ENCODE measurements at regions not wholly inside any gene's neighbourhood (a gene's known extent, or its start where the extent isn't known, plus 50 kb on each side); places are given as distances from the start of the nearest gene placed in this dataset.

GRCh38 chr3:15934389-15935195, 136.8 kb upstream of the ANKRD28 start:
- Histone ChIP-seq H3K9me2 (ENCODE audit: insufficient read depth) (no peaks in the 10 kb centered on the region), H3K27ac (ENCODE audit: low read depth) (no peak overlapping the region), H2AFZ (no peak overlapping the region), H3F3A (replicated peaks; ENCODE audit: low read depth) (no peaks in the 10 kb centered on the region), H3K4me1 (ENCODE audit: insufficient read depth) (no peaks in the 10 kb centered on the region), H3K27me3 (ENCODE audit: insufficient read depth) (no peaks in the 10 kb centered on the region), H3K79me2 (replicated peaks; ENCODE audit: insufficient read depth) (no peaks in the 10 kb centered on the region), H3K4me2 (no peak overlapping the region), H3K4me3 (no peak overlapping the region), H3K36me3 (ENCODE audit: insufficient read depth) (no peaks in the 10 kb centered on the region), H4K20me1 (replicated peaks; ENCODE audit: insufficient read depth) (no peaks in the 10 kb centered on the region)
- TF ChIP-seq ETS1 (IDR thresholded peaks at IDR 0.05) (no peak), ZNF462 (CRISPR knock-in tag; IDR thresholded peaks at IDR 0.05) (no peak), CREB1 (CRISPR knock-in tag; IDR thresholded peaks at IDR 0.05; ENCODE audit: low read depth) (no peak), ZNF331 (CRISPR knock-in tag; IDR thresholded peaks at IDR 0.05; ENCODE audit: low read depth) (no peak), EZH2phosphoT487 (IDR thresholded peaks at IDR 0.05; ENCODE audit: unreplicated experiment) (no peak), EZH2 (IDR thresholded peaks at IDR 0.05; ENCODE audit: low read depth, unreplicated experiment) (no peak), STAT1 (IDR thresholded peaks at IDR 0.05; ENCODE audit: unreplicated experiment) (no peak), NANOG (IDR thresholded peaks at IDR 0.05; ENCODE audit: borderline replicate concordance) (no peak), JUNB (IDR thresholded peaks at IDR 0.05; ENCODE audit: unreplicated experiment) (no peak), POLR2AphosphoS5 (IDR thresholded peaks at IDR 0.05; ENCODE audit: low read depth) (no peak), ZNF114 (CRISPR knock-in tag; IDR thresholded peaks at IDR 0.05) (no peak)
- TF ChIP-seq, protein P1, sequence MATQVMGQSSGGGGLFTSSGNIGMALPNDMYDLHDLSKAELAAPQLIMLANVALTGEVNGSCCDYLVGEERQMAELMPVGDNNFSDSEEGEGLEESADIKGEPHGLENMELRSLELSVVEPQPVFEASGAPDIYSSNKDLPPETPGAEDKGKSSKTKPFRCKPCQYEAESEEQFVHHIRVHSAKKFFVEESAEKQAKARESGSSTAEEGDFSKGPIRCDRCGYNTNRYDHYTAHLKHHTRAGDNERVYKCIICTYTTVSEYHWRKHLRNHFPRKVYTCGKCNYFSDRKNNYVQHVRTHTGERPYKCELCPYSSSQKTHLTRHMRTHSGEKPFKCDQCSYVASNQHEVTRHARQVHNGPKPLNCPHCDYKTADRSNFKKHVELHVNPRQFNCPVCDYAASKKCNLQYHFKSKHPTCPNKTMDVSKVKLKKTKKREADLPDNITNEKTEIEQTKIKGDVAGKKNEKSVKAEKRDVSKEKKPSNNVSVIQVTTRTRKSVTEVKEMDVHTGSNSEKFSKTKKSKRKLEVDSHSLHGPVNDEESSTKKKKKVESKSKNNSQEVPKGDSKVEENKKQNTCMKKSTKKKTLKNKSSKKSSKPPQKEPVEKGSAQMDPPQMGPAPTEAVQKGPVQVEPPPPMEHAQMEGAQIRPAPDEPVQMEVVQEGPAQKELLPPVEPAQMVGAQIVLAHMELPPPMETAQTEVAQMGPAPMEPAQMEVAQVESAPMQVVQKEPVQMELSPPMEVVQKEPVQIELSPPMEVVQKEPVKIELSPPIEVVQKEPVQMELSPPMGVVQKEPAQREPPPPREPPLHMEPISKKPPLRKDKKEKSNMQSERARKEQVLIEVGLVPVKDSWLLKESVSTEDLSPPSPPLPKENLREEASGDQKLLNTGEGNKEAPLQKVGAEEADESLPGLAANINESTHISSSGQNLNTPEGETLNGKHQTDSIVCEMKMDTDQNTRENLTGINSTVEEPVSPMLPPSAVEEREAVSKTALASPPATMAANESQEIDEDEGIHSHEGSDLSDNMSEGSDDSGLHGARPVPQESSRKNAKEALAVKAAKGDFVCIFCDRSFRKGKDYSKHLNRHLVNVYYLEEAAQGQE (IDR thresholded peaks at IDR 0.05; ENCODE audit: unreplicated experiment): no peak
- TF ChIP-seq, protein P2, sequence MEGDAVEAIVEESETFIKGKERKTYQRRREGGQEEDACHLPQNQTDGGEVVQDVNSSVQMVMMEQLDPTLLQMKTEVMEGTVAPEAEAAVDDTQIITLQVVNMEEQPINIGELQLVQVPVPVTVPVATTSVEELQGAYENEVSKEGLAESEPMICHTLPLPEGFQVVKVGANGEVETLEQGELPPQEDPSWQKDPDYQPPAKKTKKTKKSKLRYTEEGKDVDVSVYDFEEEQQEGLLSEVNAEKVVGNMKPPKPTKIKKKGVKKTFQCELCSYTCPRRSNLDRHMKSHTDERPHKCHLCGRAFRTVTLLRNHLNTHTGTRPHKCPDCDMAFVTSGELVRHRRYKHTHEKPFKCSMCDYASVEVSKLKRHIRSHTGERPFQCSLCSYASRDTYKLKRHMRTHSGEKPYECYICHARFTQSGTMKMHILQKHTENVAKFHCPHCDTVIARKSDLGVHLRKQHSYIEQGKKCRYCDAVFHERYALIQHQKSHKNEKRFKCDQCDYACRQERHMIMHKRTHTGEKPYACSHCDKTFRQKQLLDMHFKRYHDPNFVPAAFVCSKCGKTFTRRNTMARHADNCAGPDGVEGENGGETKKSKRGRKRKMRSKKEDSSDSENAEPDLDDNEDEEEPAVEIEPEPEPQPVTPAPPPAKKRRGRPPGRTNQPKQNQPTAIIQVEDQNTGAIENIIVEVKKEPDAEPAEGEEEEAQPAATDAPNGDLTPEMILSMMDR (conservative IDR thresholded peaks at IDR 0.05; ENCODE audit: low read depth in 2 of 2): no peak
- no peaks in the 10 kb centered on the region for H3K9me3 Mint-ChIP-seq
- H3K27me3 Mint-ChIP-seq (ENCODE audit: insufficient read depth, low read depth, poor library complexity): no peaks in the 10 kb centered on the region
- no peak for ATAC-seq
- no peak for DNase-seq (ENCODE audit: low spot score)
- H3K36me3 Mint-ChIP-seq (ENCODE audit: low read depth): no peaks in the 10 kb centered on the region
- peaks cover 7% of the 10 kb centered on the region; the same call in 1 of the 3 replicates for H3K4me1 Mint-ChIP-seq
- no peak overlapping the region for H3K4me3 Mint-ChIP-seq
- H3K27ac Mint-ChIP-seq: no peak overlapping the region
